Right lobe of liver (tissue), 4 donors: ENCODE measurements at regions not wholly inside any gene's neighbourhood (a gene's known extent, or its start where the extent isn't known, plus 50 kb on each side); places are given as distances from the start of the nearest gene placed in this dataset.
"Not testable (repeated sequence)": the region's sequence is repeated elsewhere in the genome, so short reads cannot be mapped to it uniquely, and the experiment has no call there.

Experiments used
- CTCF ChIP-seq, 4 donors: fragments of 200-600 bp in 3 of 4; fragments of 450-650 bp in 1 of 4; IDR thresholded peaks; one replicate each; pipeline versions ENCODE4 v1.5.1 to v1.8.0; 2016 to 2022; ENCODE audit warnings: antibody characterized with exemption in 4 of 4, mild to moderate bottlenecking in 2 of 4
- POLR2A ChIP-seq: fragments of 450-650 bp; IDR thresholded peaks from one replicate; pipeline ENCODE4 v1.6.1; 2017; ENCODE audit warnings: antibody characterized with exemption, mild to moderate bottlenecking
- donor health status: DM: no; HTN: no; CAD: no.
- donor health status: DM: no; HTN: no; CAD: no.
- donor health status: DM: no; HTN: yes; CAD: no.

- not testable (repeated sequence) for TF ChIP-seq CTCF (IDR thresholded peaks at IDR 0.05); POLR2A
These were observed 95.7 kb upstream of the MYO10 start for GRCh38 chr5:17031659-17032277.
